HepG2 (cell line): ENCODE measurements at regions not wholly inside any gene's neighbourhood (a gene's known extent, or its start where the extent isn't known, plus 50 kb on each side); places are given as distances from the start of the nearest gene placed in this dataset.

Experiments
- ATAC-seq: fragments of 200-7000 bp; cut with Tn5 transposase; 3 replicates; pipeline ENCODE4 v1.9.1; 2020; ENCODE audit warnings: mild to moderate bottlenecking, moderate library complexity
- BruUV-seq: library from RNA; stranded (reverse); fragments of 400-500 nt; replicated peaks from 2 replicates; lab custom pipeline; 2021; lab: Mats Ljungman, UMichigan
- CTCF ChIA-PET: fragments of 300-600 bp; formaldehyde crosslinking; extraction: SDS; loops from one replicate; lab custom pipeline; 2021; ENCODE audit warnings: low total read pairs, inconsistent platforms, low intra/inter-chr PET ratio; lab: Yijun Ruan, JAX
- POLR2A ChIA-PET: fragments of 350-600 bp; sonication (Branson Sonifier 250); formaldehyde crosslinking; loops from one replicate; lab custom pipeline; 2020; ENCODE audit warnings: antibody characterized with exemption, inconsistent platforms; lab: Yijun Ruan, JAX
- DNase-seq: peaks from one replicate; pipeline ENCODE4 v3.0.0-alpha.2; 2015; ENCODE audit warnings: low spot score
- FAIRE-seq: peaks from 3 replicates; lab custom pipeline; 2011; peaks lifted over from hg19 to GRCh38; lab: Jason Lieb, UNC
- H2AFZ ChIP-seq: one replicate; pipeline ENCODE4 v1.6.1; 2011; ENCODE audit warnings: low read length, inconsistent platforms
- H3K27ac ChIP-seq: fragments of 300-600 bp; 3 replicates; pipeline ENCODE4 v1.8.0; 2011; ENCODE audit warnings: mixed run types, mild to moderate bottlenecking, mixed read lengths, low read length, inconsistent platforms; ENCODE audit not compliant: insufficient read depth; ENCODE audit errors: extremely low read length
- H3K27me3 ChIP-seq, 2 experiments: fragments of 200-600 bp in 1 of 2; 2 replicates in 1 of 2; 3 replicates in 1 of 2; pipeline versions ENCODE4 v1.6.0 to v1.8.0; 2011; ENCODE audit warnings: low read length in 2 of 2, mild to moderate bottlenecking in 2 of 2, moderate library complexity in 2 of 2, inconsistent platforms in 1 of 2; ENCODE audit not compliant: insufficient read depth in 2 of 2, control insufficient read depth in 1 of 2
- H3K36me3 ChIP-seq, 2 experiments: fragments of 200-600 bp in 1 of 2; replicated peaks in 1 of 2; 2 replicates in 1 of 2; 3 replicates in 1 of 2; pipeline versions ENCODE4 v1.5.1 to v1.8.0; 2011; ENCODE audit warnings: low read length in 2 of 2, inconsistent platforms in 1 of 2; ENCODE audit not compliant: insufficient read depth in 2 of 2, control insufficient read depth in 1 of 2
- H3K4me1 ChIP-seq: 2 replicates; pipeline ENCODE4 v1.5.1; 2012; ENCODE audit warnings: low read length, inconsistent platforms; ENCODE audit not compliant: insufficient read depth
- H3K4me2 ChIP-seq: 2 replicates; pipeline ENCODE4 v1.6.0; 2011; ENCODE audit warnings: low read depth, low read length, inconsistent platforms
- H3K4me3 ChIP-seq, 3 experiments: fragments of 200-600 bp in 1 of 3; sonication (generic), shearing (Covaris generic) in 1 of 3; replicated peaks in 1 of 3; 2 replicates each; pipeline ENCODE4 v1.5.1; 2011 to 2016; ENCODE audit warnings: low read length in 3 of 3, inconsistent platforms in 2 of 3, low read depth in 2 of 3, mild to moderate bottlenecking in 2 of 3, control low read depth in 1 of 3, mixed read lengths in 1 of 3; ENCODE audit not compliant: insufficient read depth in 1 of 3
- H3K79me2 ChIP-seq: one replicate; pipeline ENCODE4 v1.6.1; 2011; ENCODE audit warnings: low read length, inconsistent platforms; ENCODE audit not compliant: insufficient read depth
- H3K9ac ChIP-seq: 2 replicates; pipeline ENCODE4 v1.6.0; 2011; ENCODE audit warnings: mild to moderate bottlenecking, low read depth, low read length, inconsistent platforms; ENCODE audit not compliant: insufficient read depth
- H3K9me3 ChIP-seq: 2 replicates; pipeline ENCODE4 v1.5.1; 2012; ENCODE audit warnings: mild to moderate bottlenecking, low read length
- H4K20me1 ChIP-seq: 2 replicates; pipeline ENCODE4 v1.6.0; 2011; ENCODE audit warnings: inconsistent platforms, mild to moderate bottlenecking, low read length, moderate library complexity; ENCODE audit not compliant: insufficient read depth
- ARID5B ChIP-seq: IDR thresholded peaks from 2 replicates; pipeline ENCODE4 v1.4.0; 2020; ENCODE audit warnings: mild to moderate bottlenecking, missing genetic modification reagents
- CEBPG ChIP-seq: IDR thresholded peaks from 2 replicates; pipeline ENCODE4 v1.6.1; 2016
- ELF3 ChIP-seq: IDR thresholded peaks from 2 replicates; pipeline ENCODE4 v1.6.1; 2016; ENCODE audit warnings: missing genetic modification reagents, missing compliant biosample characterization
- FOSL2 ChIP-seq: sonication (generic); formaldehyde crosslinking; IDR thresholded peaks from 2 replicates; pipeline ENCODE4 v1.4.0; 2020; ENCODE audit warnings: missing genetic modification reagents
- GABPB1 ChIP-seq: IDR thresholded peaks from 2 replicates; pipeline ENCODE4 v1.6.1; 2016; ENCODE audit warnings: mild to moderate bottlenecking, missing genetic modification reagents, moderate library complexity, missing compliant biosample characterization
- HDAC2 ChIP-seq: sonication (generic); formaldehyde crosslinking; IDR thresholded peaks from 2 replicates; pipeline ENCODE4 v1.4.0; 2020; ENCODE audit warnings: missing genetic modification reagents
- HOXA7 ChIP-seq: sonication (generic); formaldehyde crosslinking; IDR thresholded peaks from 2 replicates; pipeline ENCODE4 v1.8.1; 2022; ENCODE audit warnings: mild to moderate bottlenecking, missing genetic modification reagents, moderate library complexity
- MAF1 ChIP-seq: sonication (generic); formaldehyde crosslinking; IDR thresholded peaks from 2 replicates; pipeline ENCODE4 v1.5.0; 2020; ENCODE audit warnings: missing genetic modification reagents, borderline replicate concordance
- RAD21 ChIP-seq: fragments of 450-650 bp; formaldehyde crosslinking; IDR thresholded peaks from 2 replicates; pipeline ENCODE4 v1.5.0; 2020; ENCODE audit warnings: mild to moderate bottlenecking
- REST ChIP-seq, 2 experiments: IDR thresholded peaks; 2 replicates each; pipeline ENCODE4 v1.6.1; 2011 to 2012; ENCODE audit warnings: low read length in 2 of 2, borderline replicate concordance in 1 of 2, low read depth in 1 of 2, mild to moderate bottlenecking in 1 of 2, moderate library complexity in 1 of 2
- RFXAP ChIP-seq: sonication (generic); formaldehyde crosslinking; IDR thresholded peaks from 2 replicates; pipeline ENCODE4 v1.4.0; 2020; ENCODE audit warnings: missing genetic modification reagents, borderline replicate concordance
- SOX5 ChIP-seq: IDR thresholded peaks from 2 replicates; pipeline ENCODE4 v1.6.1; 2016; ENCODE audit warnings: borderline replicate concordance
- SP140L ChIP-seq: sonication (generic); formaldehyde crosslinking; IDR thresholded peaks from 2 replicates; pipeline ENCODE4 v1.4.0; 2020; ENCODE audit warnings: missing genetic modification reagents, borderline replicate concordance
- ZNF205 ChIP-seq: IDR thresholded peaks from 2 replicates; pipeline ENCODE4 v1.6.1; 2018; ENCODE audit warnings: missing biosample characterization, missing genetic modification reagents
- ZNF343 ChIP-seq: sonication (generic); formaldehyde crosslinking; IDR thresholded peaks from 2 replicates; pipeline ENCODE4 v1.4.0; 2020; ENCODE audit warnings: mild to moderate bottlenecking, missing genetic modification reagents
- ZNF513 ChIP-seq: sonication (generic); formaldehyde crosslinking; conservative IDR thresholded peaks from 2 replicates; pipeline ENCODE4 v1.5.0; 2020; ENCODE audit warnings: missing genetic modification reagents
- ZNF614 ChIP-seq: IDR thresholded peaks from 2 replicates; pipeline ENCODE4 v1.6.1; 2018; ENCODE audit warnings: missing biosample characterization, missing genetic modification reagents, inconsistent platforms, borderline replicate concordance
- WGBS: methylation state at CpG from one replicate; pipeline ENCODE4 v1.1.6; 2017; ENCODE audit warnings: low lambda C conversion rate; 5-methylcytosine and 5-hydroxymethylcytosine counted together
- in situ Hi-C: cut with HindIII; loops from 2 replicates; pipeline ENCODE4 v1.10.0; 2017; ENCODE audit warnings: low pct_unique_long_range_greater_than_20kb; ENCODE audit not compliant: extremely low pct_ligation_motif_present
- intact Hi-C: fragments of 100-400 bp; cut with micrococcal nuclease; formaldehyde crosslinking; loops from one replicate; pipeline ENCODE4 v1.10.0; 2022; ENCODE audit not compliant: unreplicated experiment

GRCh38 chr2:158045362-158045761, 56.3 kb upstream of the UPP2 start:
- POLR2A ChIA-PET, result no interaction called here
- H3K4me2 ChIP-seq, result no peak overlapping the region
- DNase-seq, result peak; percentile 68
- H2AFZ ChIP-seq, result no peak overlapping the region
- CTCF ChIA-PET, result no interaction called here
- H3K36me3 ChIP-seq, result no peaks in the 10 kb centered on the region
- peaks cover 0 to 16% of the 10 kb centered on the region in 2 experiments; a peak in 2 of 5 replicates for H3K27me3 ChIP-seq
- intact Hi-C loops (loop anchor here (2.0 to 5.0 kb wide), 3 partner anchors 87 to 707 kb away; no protein-coding TSS in a partner anchor), in situ Hi-C loops (loop anchor here (10.0 kb wide), 1 partner anchor 129 kb away; no protein-coding TSS in a partner anchor)
- H3K4me3 ChIP-seq, result no peak overlapping the region
- no peaks in the 10 kb centered on the region for H3K79me2 ChIP-seq
- no peak overlapping the region for H3K9ac ChIP-seq
- H3K27ac ChIP-seq, result no peak overlapping the region
- H4K20me1 ChIP-seq, result no peaks in the 10 kb centered on the region
- H3K9me3 ChIP-seq, result no peaks in the 10 kb centered on the region
- FAIRE-seq, result peak; percentile 92
- no TSS peak for BruUV-seq
- ATAC-seq, result peak; percentile 99
- peaks cover 19% of the 10 kb centered on the region for H3K4me1 ChIP-seq
- WGBS, result 28% methylated on average over 3 of the region's 3 CpGs
- TF ChIP-seq ELF3 (CRISPR knock-in tag), result peak; percentile 41; the same call in 1 of the 2 replicates
- TF ChIP-seq ZNF343 (CRISPR knock-in tag), result no peak
- TF ChIP-seq ZNF614, result 0 out of 2 replicates have a peak, but pooled peaks have one; percentile 25
- TF ChIP-seq SOX5 (CRISPR knock-in tag), result peak; percentile 43; the same call in 1 of the 2 replicates
- TF ChIP-seq REST (IDR thresholded peaks at IDR 0.05; ENCODE audit: borderline replicate concordance in 1 of 2, low read depth in 1 of 2, low read length in 2 of 2), result no peak
- peak; percentile 91 for TF ChIP-seq RAD21 (CRISPR knock-in tag)
- peak; percentile 24; the same call in 1 of the 2 replicates for TF ChIP-seq ARID5B (CRISPR knock-in tag)
- TF ChIP-seq RFXAP, result 0 out of 2 replicates have a peak, but pooled peaks have one; percentile 24
- no peak for TF ChIP-seq MAF1
- TF ChIP-seq FOSL2 (CRISPR knock-in tag), result 0 out of 2 replicates have a peak, but pooled peaks have one; percentile 41
- TF ChIP-seq ZNF513, result no peak
- no peak for TF ChIP-seq SP140L
- TF ChIP-seq ZNF205 (CRISPR knock-in tag), result no peak
- TF ChIP-seq GABPB1, result no peak
- no peak for TF ChIP-seq HOXA7
- TF ChIP-seq CEBPG (CRISPR knock-in tag), result peak; percentile 33; the same call in 1 of the 2 replicates
- no peak for TF ChIP-seq HDAC2 (CRISPR knock-in tag)
